Endothelial cell (in vitro differentiated cells): ENCODE measurements at regions not wholly inside any gene's neighbourhood (a gene's known extent, or its start where the extent isn't known, plus 50 kb on each side); places are given as distances from the start of the nearest gene placed in this dataset.

Experiments used
- DNase-seq: peaks from one replicate; pipeline ENCODE4 v3.0.0; 2021; ENCODE audit warnings: low spot score
- H3K27ac Mint-ChIP-seq: one replicate; pipeline ENCODE4 v1.8.0; 2021; ENCODE audit warnings: mixed read lengths, inconsistent platforms; ENCODE audit not compliant: unreplicated experiment
- H3K27me3 Mint-ChIP-seq: one replicate; pipeline ENCODE4 v1.8.0; 2021; ENCODE audit warnings: mild to moderate bottlenecking, moderate library complexity, mixed read lengths, inconsistent platforms; ENCODE audit not compliant: unreplicated experiment
- H3K36me3 Mint-ChIP-seq: one replicate; pipeline ENCODE4 v1.8.0; 2021; ENCODE audit warnings: mild to moderate bottlenecking, low read depth, mixed read lengths, inconsistent platforms; ENCODE audit not compliant: unreplicated experiment
- H3K4me1 Mint-ChIP-seq: one replicate; pipeline ENCODE4 v1.8.0; 2021; ENCODE audit warnings: mild to moderate bottlenecking, mixed read lengths, inconsistent platforms; ENCODE audit not compliant: unreplicated experiment
- H3K4me3 Mint-ChIP-seq: one replicate; pipeline ENCODE4 v1.8.0; 2021; ENCODE audit warnings: mild to moderate bottlenecking, mixed read lengths, inconsistent platforms; ENCODE audit not compliant: unreplicated experiment
- H3K9me3 Mint-ChIP-seq: one replicate; pipeline ENCODE4 v1.8.0; 2021; ENCODE audit warnings: mixed read lengths, inconsistent platforms; ENCODE audit not compliant: unreplicated experiment
- TF ChIP-seq, protein P1 (sequence below): fragments of 200-600 bp; sonication (generic); IDR thresholded peaks from one replicate; pipeline ENCODE4 v1.5.0; 2021; ENCODE audit warnings: antibody characterized with exemption; ENCODE audit not compliant: unreplicated experiment

DNA sequence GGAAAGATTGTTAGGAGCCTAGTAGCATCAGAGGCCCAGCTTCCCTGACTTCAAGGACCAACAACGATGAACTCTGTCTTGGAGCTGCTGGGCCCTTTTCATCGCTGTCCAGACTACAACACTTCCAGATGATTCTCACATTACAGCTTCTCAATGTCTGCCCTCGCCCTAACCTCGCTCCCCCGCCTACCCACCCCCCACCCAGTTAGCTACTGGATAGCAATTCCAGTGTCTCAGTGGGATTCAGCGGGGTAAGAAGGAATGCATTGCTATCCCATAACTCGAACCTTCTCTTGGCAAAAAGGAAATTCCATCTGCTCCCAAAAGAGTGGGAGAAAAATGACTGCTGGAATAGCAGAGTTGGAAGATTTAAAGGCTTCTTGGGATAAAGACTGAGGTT, 65.0 kb downstream of the RPL37A start:
- H3K27ac Mint-ChIP-seq: no peak overlapping the region
- H3K4me3 Mint-ChIP-seq: no peak overlapping the region
- peaks cover 3% of the 10 kb centered on the region for H3K4me1 Mint-ChIP-seq
- H3K9me3 Mint-ChIP-seq: no peaks in the 10 kb centered on the region
- no peaks in the 10 kb centered on the region for H3K36me3 Mint-ChIP-seq
- TF ChIP-seq, protein P1, sequence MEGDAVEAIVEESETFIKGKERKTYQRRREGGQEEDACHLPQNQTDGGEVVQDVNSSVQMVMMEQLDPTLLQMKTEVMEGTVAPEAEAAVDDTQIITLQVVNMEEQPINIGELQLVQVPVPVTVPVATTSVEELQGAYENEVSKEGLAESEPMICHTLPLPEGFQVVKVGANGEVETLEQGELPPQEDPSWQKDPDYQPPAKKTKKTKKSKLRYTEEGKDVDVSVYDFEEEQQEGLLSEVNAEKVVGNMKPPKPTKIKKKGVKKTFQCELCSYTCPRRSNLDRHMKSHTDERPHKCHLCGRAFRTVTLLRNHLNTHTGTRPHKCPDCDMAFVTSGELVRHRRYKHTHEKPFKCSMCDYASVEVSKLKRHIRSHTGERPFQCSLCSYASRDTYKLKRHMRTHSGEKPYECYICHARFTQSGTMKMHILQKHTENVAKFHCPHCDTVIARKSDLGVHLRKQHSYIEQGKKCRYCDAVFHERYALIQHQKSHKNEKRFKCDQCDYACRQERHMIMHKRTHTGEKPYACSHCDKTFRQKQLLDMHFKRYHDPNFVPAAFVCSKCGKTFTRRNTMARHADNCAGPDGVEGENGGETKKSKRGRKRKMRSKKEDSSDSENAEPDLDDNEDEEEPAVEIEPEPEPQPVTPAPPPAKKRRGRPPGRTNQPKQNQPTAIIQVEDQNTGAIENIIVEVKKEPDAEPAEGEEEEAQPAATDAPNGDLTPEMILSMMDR: no peak
- DNase-seq: no peak
- peaks cover 2% of the 10 kb centered on the region for H3K27me3 Mint-ChIP-seq

DNA sequence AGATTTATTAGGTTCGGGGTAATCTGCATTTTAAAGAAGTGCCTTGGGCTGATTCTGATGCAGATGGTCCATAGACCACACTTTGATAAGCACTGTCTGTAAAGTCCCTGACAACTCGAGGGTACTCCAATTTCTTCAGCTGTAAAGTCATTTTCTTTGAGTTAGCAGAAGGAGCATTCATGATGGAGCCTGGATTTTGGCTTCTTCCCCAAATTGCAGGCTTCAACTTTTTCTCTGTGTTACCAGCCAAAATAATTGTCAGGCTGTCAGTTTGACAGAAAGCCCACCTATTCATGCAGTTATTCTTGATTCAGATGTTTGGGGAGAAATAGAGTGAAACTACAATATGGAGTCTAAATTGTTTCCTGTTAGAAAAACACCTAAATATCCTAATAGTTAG, 66.0 kb downstream of the RPL37A start:
- H3K4me1 Mint-ChIP-seq: peaks cover 3% of the 10 kb centered on the region

DNA sequence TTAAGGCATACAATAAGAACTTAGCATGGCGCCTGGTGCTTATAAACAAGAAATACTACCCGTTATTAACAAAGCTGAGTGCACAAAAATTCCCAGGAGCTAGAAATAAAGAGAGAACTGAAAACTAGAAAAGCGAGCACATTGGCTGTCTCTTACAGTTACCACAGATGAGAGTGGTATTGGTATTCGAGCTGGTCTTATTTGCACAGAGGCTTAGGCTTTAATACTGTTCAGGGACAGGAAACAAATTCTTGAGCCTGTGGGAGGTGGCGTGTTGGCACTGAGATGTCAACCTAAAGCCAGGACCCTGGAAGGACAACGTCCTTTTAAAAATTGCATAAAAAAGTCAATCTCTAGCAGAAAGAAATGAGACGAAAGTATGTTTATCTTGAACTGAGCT, 67.3 kb upstream of the IGFBP2 start:
- H3K4me1 Mint-ChIP-seq: peaks cover 3% of the 10 kb centered on the region
- H3K4me3 Mint-ChIP-seq: no peak overlapping the region
- H3K9me3 Mint-ChIP-seq: no peaks in the 10 kb centered on the region
- no peaks in the 10 kb centered on the region for H3K36me3 Mint-ChIP-seq
- TF ChIP-seq, protein P1: no peak
- H3K27me3 Mint-ChIP-seq: peaks cover 2% of the 10 kb centered on the region
- H3K27ac Mint-ChIP-seq: no peak overlapping the region
- no peak for DNase-seq

More for the DNA sequence above, 66.0 kb downstream of the RPL37A start:
- Mint-ChIP-seq H3K36me3 (no peaks in the 10 kb centered on the region), H3K27me3 (peaks cover 2% of the 10 kb centered on the region), H3K9me3 (no peaks in the 10 kb centered on the region), H3K4me3 (no peak overlapping the region), H3K27ac (no peak overlapping the region)
- TF ChIP-seq, protein P1: no peak
- no peak for DNase-seq

DNA sequence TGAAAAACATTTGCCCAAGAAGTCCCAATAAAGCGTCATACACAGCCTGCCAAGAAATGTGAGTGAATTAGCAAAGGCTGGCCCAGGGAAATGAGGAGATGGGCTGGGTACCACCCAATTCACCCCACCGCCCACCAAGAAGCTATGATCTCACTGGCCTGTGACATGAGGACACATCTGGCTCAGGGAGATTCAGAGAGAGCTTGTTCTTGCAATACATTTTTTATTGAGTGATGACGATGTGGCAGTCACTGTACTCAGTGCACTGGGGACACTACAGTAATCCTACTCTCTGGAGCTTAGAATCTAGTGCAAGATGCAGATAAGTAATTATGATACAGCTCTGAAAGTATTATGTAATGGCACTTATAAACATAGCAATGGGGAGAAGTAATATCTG, 64.6 kb upstream of the IGFBP2 start:
- Mint-ChIP-seq H3K9me3 (no peaks in the 10 kb centered on the region), H3K27ac (no peak overlapping the region), H3K4me1 (no peaks in the 10 kb centered on the region), H3K27me3 (peaks cover 4% of the 10 kb centered on the region), H3K36me3 (no peaks in the 10 kb centered on the region), H3K4me3 (no peak overlapping the region)
- TF ChIP-seq, protein P1: no peak
- no peak for DNase-seq

DNA sequence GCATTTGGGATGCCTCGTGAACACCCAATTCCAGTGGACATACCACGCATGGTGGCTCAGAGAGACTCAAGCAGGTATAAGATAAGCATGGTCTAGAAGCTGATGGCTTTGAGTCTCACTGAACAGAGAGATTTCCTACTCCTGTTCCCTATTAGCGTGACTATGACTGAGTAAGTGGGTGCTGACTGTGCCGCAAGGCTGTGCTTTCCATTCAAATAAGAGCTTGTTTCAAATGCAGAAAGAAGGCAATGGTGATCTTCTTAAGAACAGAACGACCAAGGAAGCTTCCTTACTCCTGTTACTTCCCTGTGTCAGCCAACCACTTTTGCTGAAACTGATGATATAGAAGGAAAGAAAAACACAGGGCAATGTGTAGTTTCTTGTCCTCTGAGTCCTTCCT, 63.5 kb upstream of the IGFBP2 start:
- no peak for DNase-seq
- no peaks in the 10 kb centered on the region for H3K4me1 Mint-ChIP-seq
- TF ChIP-seq, protein P1: no peak
- H3K27ac Mint-ChIP-seq: no peak overlapping the region
- no peaks in the 10 kb centered on the region for H3K36me3 Mint-ChIP-seq
- H3K27me3 Mint-ChIP-seq: peaks cover 3% of the 10 kb centered on the region
- no peaks in the 10 kb centered on the region for H3K9me3 Mint-ChIP-seq
- H3K4me3 Mint-ChIP-seq: no peak overlapping the region
